Esophagus squamous epithelium (tissue), 4 donors: ENCODE measurements at regions not wholly inside any gene's neighbourhood (a gene's known extent, or its start where the extent isn't known, plus 50 kb on each side); places are given as distances from the start of the nearest gene placed in this dataset.

Experiments used
- CTCF ChIP-seq, 6 experiments: fragments of 450-650 bp in 4 of 6; fragments of 200-600 bp in 2 of 6; sonication (generic) in 2 of 6; IDR thresholded peaks; one replicate each; pipeline ENCODE4 v1.5.1; 2016 to 2019; ENCODE audit warnings: antibody characterized with exemption in 6 of 6, mild to moderate bottlenecking in 4 of 6, moderate library complexity in 4 of 6
- POLR2A ChIP-seq, 4 donors: fragments of 450-650 bp; IDR thresholded peaks; one replicate each; pipeline ENCODE4 v1.6.1; 2017; ENCODE audit warnings: antibody characterized with exemption in 4 of 4, mild to moderate bottlenecking in 4 of 4, moderate library complexity in 3 of 4

GRCh38 chr12:105887131-105887530, 251.6 kb downstream of the NUAK1 start:
- TF ChIP-seq CTCF (IDR thresholded peaks at IDR 0.05) (no peak), POLR2A (IDR thresholded peaks at IDR 0.05) (no peak)
